ENCODE measurements at regions not wholly inside any gene's neighbourhood (a gene's known extent, or its start where the extent isn't known, plus 50 kb on each side); places are given as distances from the start of the nearest gene placed in this dataset.
"Not testable (repeated sequence)": the region's sequence is repeated elsewhere in the genome, so short reads cannot be mapped to it uniquely, and the experiment has no call there.

DNA sequence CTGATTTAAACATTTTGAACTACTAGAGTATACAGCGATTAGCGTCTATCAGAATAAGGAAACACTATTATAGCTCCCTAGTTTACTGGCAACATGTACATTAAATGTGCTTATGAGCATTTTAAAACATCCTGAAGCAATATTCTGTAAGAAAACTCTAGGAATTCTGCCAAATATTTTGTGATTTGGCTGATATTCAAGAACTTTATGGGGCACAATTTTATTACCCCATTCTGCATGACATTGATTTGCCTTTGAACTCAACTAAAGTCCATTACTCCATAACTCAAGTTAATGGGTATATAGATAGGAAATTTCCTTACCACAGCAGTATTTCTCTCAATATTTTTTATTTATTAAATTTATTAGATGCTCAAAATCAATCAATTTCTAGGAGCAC lies 369.9 kb upstream of the KCND2 start:
- no peaks in the 10 kb centered on the region for H3K27me3 ChIP-seq
- H3K9me3 ChIP-seq: no peaks in the 10 kb centered on the region
- TF ChIP-seq, protein P1, sequence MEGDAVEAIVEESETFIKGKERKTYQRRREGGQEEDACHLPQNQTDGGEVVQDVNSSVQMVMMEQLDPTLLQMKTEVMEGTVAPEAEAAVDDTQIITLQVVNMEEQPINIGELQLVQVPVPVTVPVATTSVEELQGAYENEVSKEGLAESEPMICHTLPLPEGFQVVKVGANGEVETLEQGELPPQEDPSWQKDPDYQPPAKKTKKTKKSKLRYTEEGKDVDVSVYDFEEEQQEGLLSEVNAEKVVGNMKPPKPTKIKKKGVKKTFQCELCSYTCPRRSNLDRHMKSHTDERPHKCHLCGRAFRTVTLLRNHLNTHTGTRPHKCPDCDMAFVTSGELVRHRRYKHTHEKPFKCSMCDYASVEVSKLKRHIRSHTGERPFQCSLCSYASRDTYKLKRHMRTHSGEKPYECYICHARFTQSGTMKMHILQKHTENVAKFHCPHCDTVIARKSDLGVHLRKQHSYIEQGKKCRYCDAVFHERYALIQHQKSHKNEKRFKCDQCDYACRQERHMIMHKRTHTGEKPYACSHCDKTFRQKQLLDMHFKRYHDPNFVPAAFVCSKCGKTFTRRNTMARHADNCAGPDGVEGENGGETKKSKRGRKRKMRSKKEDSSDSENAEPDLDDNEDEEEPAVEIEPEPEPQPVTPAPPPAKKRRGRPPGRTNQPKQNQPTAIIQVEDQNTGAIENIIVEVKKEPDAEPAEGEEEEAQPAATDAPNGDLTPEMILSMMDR (IDR thresholded peaks at IDR 0.05): no peak
- H3K27ac ChIP-seq: no peak overlapping the region
- no peaks in the 10 kb centered on the region for H3K36me3 ChIP-seq
- no peak overlapping the region for H3K4me3 ChIP-seq (ENCODE audit: low read depth in 1 of 2, low read length in 1 of 2)
- H3K4me1 ChIP-seq (ENCODE audit: control insufficient read depth in 1 of 2, insufficient read depth in 1 of 2, low read depth in 1 of 2, low read length in 1 of 2): no peaks in the 10 kb centered on the region

DNA sequence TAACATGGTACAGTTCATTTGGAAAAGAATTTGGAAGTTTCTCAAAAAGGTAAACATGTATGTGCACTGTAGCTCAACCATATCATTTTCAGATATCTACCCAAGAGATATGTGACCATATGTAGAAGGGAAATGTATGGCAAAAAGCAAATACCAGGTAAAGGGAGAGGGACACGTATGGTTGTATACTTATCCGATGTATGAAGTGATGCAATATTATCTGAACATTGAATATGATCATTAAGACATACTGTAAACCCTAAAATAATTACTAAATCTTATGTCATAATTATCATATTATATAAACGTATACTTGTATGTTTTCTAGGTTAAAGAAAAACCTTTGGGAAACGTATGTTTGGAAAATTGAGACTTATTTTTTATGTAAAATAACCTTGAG lies 367.5 kb upstream of the KCND2 start:
- TF ChIP-seq, protein P1 (IDR thresholded peaks at IDR 0.05): no peak
- Histone ChIP-seq H3K27me3 (no peaks in the 10 kb centered on the region), H3K9me3 (no peaks in the 10 kb centered on the region), H3K4me3 (ENCODE audit: low read depth in 1 of 2, low read length in 1 of 2) (no peak overlapping the region), H3K27ac (no peak overlapping the region), H3K4me1 (ENCODE audit: control insufficient read depth in 1 of 2, insufficient read depth in 1 of 2, low read depth in 1 of 2, low read length in 1 of 2) (no peaks in the 10 kb centered on the region), H3K36me3 (no peaks in the 10 kb centered on the region)

DNA sequence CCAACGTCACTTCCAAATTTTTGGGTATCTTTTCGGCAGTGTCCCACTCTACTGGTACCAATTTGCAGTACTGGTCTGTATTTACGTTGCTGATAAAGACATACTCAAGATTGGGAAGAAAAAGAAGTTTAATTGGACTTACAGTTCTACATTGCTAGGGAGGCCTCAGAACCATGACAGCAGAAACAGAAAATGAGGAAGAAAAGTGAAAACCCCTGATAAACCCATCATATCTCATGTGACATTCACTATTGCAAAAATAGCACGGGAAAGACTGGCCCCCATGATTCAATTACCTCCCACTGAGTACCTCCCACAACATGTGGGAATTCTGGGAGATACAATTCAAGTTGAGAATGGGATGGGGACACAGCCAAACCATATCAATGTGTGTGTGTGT lies 364.0 kb upstream of the KCND2 start:
- TF ChIP-seq, protein P1 (IDR thresholded peaks at IDR 0.05): no peak
- H3K27ac ChIP-seq: no peak overlapping the region
- H3K4me1 ChIP-seq (ENCODE audit: control insufficient read depth in 1 of 2, insufficient read depth in 1 of 2, low read depth in 1 of 2, low read length in 1 of 2): no peaks in the 10 kb centered on the region
- no peaks in the 10 kb centered on the region for H3K27me3 ChIP-seq
- no peak overlapping the region for H3K4me3 ChIP-seq (ENCODE audit: low read depth in 1 of 2, low read length in 1 of 2)
- H3K36me3 ChIP-seq: no peaks in the 10 kb centered on the region
- H3K9me3 ChIP-seq: no peaks in the 10 kb centered on the region

DNA sequence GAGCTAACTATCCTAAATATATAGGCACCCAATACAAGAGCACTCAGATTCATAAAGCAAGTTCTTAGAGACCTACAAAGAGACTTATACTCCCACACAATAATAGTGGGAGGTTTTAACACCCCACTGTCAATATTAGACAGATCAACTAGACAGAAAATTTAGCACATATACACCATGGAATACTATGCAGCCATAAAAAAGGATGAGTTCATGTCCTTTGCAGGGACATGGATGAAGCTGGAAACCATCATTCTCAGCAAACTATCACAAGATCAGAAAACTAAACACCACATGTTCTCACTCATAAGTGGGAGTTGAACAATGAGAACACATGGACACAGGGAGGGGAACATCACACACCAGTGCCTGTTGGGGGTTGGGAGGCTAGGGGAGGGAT lies 358.9 kb upstream of the KCND2 start:
- not testable (repeated sequence) for H3K4me1 ChIP-seq (ENCODE audit: control insufficient read depth in 1 of 2, insufficient read depth in 1 of 2, low read depth in 1 of 2, low read length in 1 of 2); H3K4me3 ChIP-seq (ENCODE audit: low read depth in 1 of 2, low read length in 1 of 2); H3K36me3 ChIP-seq; H3K27ac ChIP-seq; H3K9me3 ChIP-seq; H3K27me3 ChIP-seq

DNA sequence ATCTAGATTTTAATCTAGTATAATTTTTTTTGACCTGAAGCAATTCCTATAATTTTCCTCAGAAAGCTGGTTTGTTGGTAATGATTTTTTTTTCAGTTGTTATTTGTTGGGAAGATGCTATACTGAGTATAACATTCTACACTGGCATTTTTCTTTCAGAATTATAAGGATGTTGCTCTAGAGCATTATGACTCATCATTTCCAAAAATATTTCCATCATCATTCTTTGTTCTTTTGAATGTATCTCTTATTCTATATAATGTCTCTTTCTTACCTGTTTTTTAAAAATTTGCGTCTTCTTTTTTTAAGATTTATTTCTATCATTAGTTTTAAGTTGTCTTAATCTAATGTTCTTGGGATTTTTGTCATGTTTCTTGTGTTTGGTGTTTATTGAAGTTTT lies 356.5 kb upstream of the KCND2 start:
- no peaks in the 10 kb centered on the region for H3K27me3 ChIP-seq
- H3K4me1 ChIP-seq (ENCODE audit: control insufficient read depth in 1 of 2, insufficient read depth in 1 of 2, low read depth in 1 of 2, low read length in 1 of 2): no peaks in the 10 kb centered on the region
- TF ChIP-seq, protein P1 (IDR thresholded peaks at IDR 0.05): no peak

DNA sequence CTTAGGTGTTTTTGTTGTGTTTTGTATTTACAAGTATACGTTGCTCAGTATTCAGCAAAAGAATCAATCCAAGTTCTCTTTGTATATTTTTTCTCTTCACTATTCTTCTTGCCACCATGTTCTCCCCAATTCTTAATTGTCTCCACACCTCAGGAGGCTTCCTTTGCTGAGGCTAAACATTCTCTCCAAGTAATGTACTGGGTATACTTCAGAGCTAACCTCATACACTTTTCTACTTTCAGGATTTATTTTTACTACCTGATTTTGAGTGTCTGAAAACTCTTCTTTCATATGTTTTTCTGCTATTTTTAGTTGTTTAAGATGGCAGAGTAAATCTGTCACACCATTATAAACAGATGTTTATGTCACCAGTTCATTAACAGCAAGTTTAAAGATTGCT lies 354.8 kb upstream of the KCND2 start:
- Histone ChIP-seq H3K9me3 (no peaks in the 10 kb centered on the region), H3K4me3 (ENCODE audit: low read depth in 1 of 2, low read length in 1 of 2) (no peak overlapping the region), H3K4me1 (ENCODE audit: control insufficient read depth in 1 of 2, insufficient read depth in 1 of 2, low read depth in 1 of 2, low read length in 1 of 2) (no peaks in the 10 kb centered on the region), H3K27ac (no peak overlapping the region), H3K27me3 (no peaks in the 10 kb centered on the region), H3K36me3 (no peaks in the 10 kb centered on the region)
- TF ChIP-seq, protein P1 (IDR thresholded peaks at IDR 0.05): no peak

More for the DNA sequence above, 356.5 kb upstream of the KCND2 start:
- H3K27ac ChIP-seq: no peak overlapping the region
- H3K36me3 ChIP-seq: no peaks in the 10 kb centered on the region
- no peak overlapping the region for H3K4me3 ChIP-seq (ENCODE audit: low read depth in 1 of 2, low read length in 1 of 2)
- no peaks in the 10 kb centered on the region for H3K9me3 ChIP-seq

Data from neutrophil (primary cell).